OCI-LY1 (cell line): ENCODE measurements at regions not wholly inside any gene's neighbourhood (a gene's known extent, or its start where the extent isn't known, plus 50 kb on each side); places are given as distances from the start of the nearest gene placed in this dataset.

Experiments
- H2AFZ ChIP-seq: fragments of 200-600 bp; sonication (generic), shearing (Covaris generic); 2 replicates; pipeline ENCODE4 v1.6.0; 2014; ENCODE audit warnings: antibody characterized with exemption, mild to moderate bottlenecking, low read length
- H3F3A ChIP-seq: fragments of 200-600 bp; sonication (generic), shearing (Covaris generic); 2 replicates; pipeline ENCODE4 v1.6.0; 2014; ENCODE audit warnings: mild to moderate bottlenecking, antibody characterized with exemption, low read length, moderate library complexity; ENCODE audit not compliant: insufficient read depth
- H3K27ac ChIP-seq: fragments of 200-600 bp; sonication (generic); 2 replicates; pipeline ENCODE4 v1.5.1; 2014; ENCODE audit warnings: low read length, mixed run types, mild to moderate bottlenecking, low read depth; ENCODE audit not compliant: poor library complexity, severe bottlenecking
- H3K27me3 ChIP-seq: fragments of 200-600 bp; sonication (generic); 2 replicates; pipeline ENCODE4 v1.6.0; 2014; ENCODE audit warnings: antibody characterized with exemption, mild to moderate bottlenecking, low read length, moderate library complexity; ENCODE audit not compliant: insufficient read depth
- H3K36me3 ChIP-seq: fragments of 200-600 bp; sonication (generic); 2 replicates; pipeline ENCODE4 v1.6.1; 2014; ENCODE audit warnings: mild to moderate bottlenecking, antibody characterized with exemption, low read length, moderate library complexity, mixed read lengths; ENCODE audit not compliant: insufficient read depth
- H3K4me1 ChIP-seq: fragments of 200-600 bp; sonication (generic); 2 replicates; pipeline ENCODE4 v1.5.1; 2014; ENCODE audit warnings: mild to moderate bottlenecking, low read length, moderate library complexity; ENCODE audit not compliant: insufficient read depth, severe bottlenecking
- H3K4me2 ChIP-seq: fragments of 200-600 bp; sonication (generic), shearing (Covaris generic); 2 replicates; pipeline ENCODE4 v1.6.1; 2014; ENCODE audit warnings: low read length
- H3K4me3 ChIP-seq: fragments of 200-600 bp; sonication (generic); 2 replicates; pipeline ENCODE4 v1.5.1; 2014; ENCODE audit warnings: low read length, low read depth, mild to moderate bottlenecking, mixed read lengths; ENCODE audit not compliant: poor library complexity, severe bottlenecking
- H3K79me2 ChIP-seq: fragments of 200-600 bp; shearing (Covaris generic); 2 replicates; pipeline ENCODE4 v1.6.1; 2016; ENCODE audit warnings: mixed run types, low read length, mixed read lengths; ENCODE audit not compliant: insufficient read depth
- H3K9ac ChIP-seq: fragments of 200-600 bp; sonication (generic), shearing (Covaris generic); 2 replicates; pipeline ENCODE4 v1.6.1; 2014; ENCODE audit warnings: mild to moderate bottlenecking, low read length, mixed read lengths
- H3K9me2 ChIP-seq: fragments of 200-600 bp; sonication (generic), shearing (Covaris generic); 2 replicates; pipeline ENCODE4 v1.6.1; 2014; ENCODE audit warnings: low read depth, mild to moderate bottlenecking, low read length, mixed read lengths
- H3K9me3 ChIP-seq: fragments of 200-600 bp; shearing (Covaris generic); 2 replicates; pipeline ENCODE4 v1.6.1; 2014; ENCODE audit warnings: low read length, mixed read lengths
- H4K20me1 ChIP-seq: fragments of 200-600 bp; sonication (generic), shearing (Covaris generic); 2 replicates; pipeline ENCODE4 v1.6.0; 2016; ENCODE audit warnings: mild to moderate bottlenecking, low read length; ENCODE audit not compliant: insufficient read depth
- EZH2 ChIP-seq: fragments of 200-600 bp; sonication (generic), shearing (Covaris generic); IDR thresholded peaks from 2 replicates; pipeline ENCODE4 v1.8.0; 2017; ENCODE audit warnings: borderline replicate concordance, mixed run types, mild to moderate bottlenecking, antibody characterized with exemption, low read length, moderate library complexity, mixed read lengths
- TF ChIP-seq, protein P1 (sequence below): fragments of 200-600 bp; sonication (generic), shearing (Covaris generic); IDR thresholded peaks from 2 replicates; pipeline ENCODE4 v1.5.1; 2017; ENCODE audit warnings: mild to moderate bottlenecking, antibody characterized with exemption, low read length, moderate library complexity, mixed read lengths

DNA sequence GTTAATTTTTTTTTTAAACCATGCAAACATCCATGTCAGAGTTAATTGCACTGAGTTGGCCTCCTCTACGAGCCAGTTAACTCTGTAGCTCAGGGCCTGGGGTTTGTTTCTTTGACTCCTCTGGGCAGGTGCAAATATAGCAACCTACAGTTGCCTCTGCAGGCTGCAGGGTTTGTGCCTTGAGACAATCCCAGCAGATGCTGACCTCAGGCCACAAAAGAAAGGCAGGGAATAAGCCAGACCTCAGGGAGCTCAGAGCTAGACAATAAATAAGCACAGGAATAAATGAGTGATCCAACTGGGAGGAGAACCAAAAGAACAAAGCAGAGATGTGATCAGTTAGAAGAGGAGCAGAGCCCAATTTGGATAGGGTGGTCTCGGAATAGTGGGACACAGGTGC is 390.8 kb downstream of the SHANK2 start:
- Histone ChIP-seq H3K4me1 (no peaks in the 10 kb centered on the region), H3K36me3 (no peaks in the 10 kb centered on the region), H3K9me2 (no peaks in the 10 kb centered on the region), H3K4me2 (no peak overlapping the region), H3K4me3 (no peak overlapping the region), H3K27ac (no peak overlapping the region), H3K79me2 (no peaks in the 10 kb centered on the region), H3K9me3 (no peaks in the 10 kb centered on the region), H3K9ac (no peak overlapping the region), H3F3A (no peaks in the 10 kb centered on the region), H2AFZ (no peak overlapping the region), H3K27me3 (0 out of 2 replicates have a peak, but pooled peaks cover 3% of the 10 kb centered on the region), H4K20me1 (no peaks in the 10 kb centered on the region)
- TF ChIP-seq EZH2, result no peak
- TF ChIP-seq, protein P1, sequence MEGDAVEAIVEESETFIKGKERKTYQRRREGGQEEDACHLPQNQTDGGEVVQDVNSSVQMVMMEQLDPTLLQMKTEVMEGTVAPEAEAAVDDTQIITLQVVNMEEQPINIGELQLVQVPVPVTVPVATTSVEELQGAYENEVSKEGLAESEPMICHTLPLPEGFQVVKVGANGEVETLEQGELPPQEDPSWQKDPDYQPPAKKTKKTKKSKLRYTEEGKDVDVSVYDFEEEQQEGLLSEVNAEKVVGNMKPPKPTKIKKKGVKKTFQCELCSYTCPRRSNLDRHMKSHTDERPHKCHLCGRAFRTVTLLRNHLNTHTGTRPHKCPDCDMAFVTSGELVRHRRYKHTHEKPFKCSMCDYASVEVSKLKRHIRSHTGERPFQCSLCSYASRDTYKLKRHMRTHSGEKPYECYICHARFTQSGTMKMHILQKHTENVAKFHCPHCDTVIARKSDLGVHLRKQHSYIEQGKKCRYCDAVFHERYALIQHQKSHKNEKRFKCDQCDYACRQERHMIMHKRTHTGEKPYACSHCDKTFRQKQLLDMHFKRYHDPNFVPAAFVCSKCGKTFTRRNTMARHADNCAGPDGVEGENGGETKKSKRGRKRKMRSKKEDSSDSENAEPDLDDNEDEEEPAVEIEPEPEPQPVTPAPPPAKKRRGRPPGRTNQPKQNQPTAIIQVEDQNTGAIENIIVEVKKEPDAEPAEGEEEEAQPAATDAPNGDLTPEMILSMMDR, result no peak

DNA sequence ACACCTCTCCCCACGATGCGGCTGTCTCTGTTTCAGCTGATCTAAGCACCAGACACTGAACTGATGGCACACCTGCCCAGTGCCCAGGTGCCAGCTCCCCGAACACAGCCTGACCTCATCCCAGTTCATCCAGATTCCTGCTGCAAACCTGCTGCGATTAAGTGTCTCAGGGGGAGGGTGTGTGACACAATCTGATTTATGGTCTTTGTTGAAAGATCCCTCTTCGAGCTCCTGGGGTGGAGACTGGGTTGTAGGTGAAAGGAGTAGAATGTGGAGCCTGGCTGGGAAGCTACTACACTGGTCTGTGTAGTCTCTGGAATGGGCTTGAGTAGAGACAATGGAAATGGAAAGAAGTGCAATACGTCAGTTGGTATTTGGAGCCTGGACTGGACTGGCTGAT is 390.3 kb downstream of the SHANK2 start:
- no peak overlapping the region for H3K4me2 ChIP-seq
- no peak for TF ChIP-seq EZH2
- TF ChIP-seq, protein P1, result no peak
- no peaks in the 10 kb centered on the region for H3F3A ChIP-seq
- H3K9me3 ChIP-seq, result no peaks in the 10 kb centered on the region
- H3K36me3 ChIP-seq, result no peaks in the 10 kb centered on the region
- H3K9ac ChIP-seq, result no peak overlapping the region
- H3K4me3 ChIP-seq, result no peak overlapping the region
- no peaks in the 10 kb centered on the region for H4K20me1 ChIP-seq
- no peaks in the 10 kb centered on the region for H3K9me2 ChIP-seq
- 0 out of 2 replicates have a peak, but pooled peaks cover 3% of the 10 kb centered on the region for H3K27me3 ChIP-seq
- no peak overlapping the region for H2AFZ ChIP-seq
- no peaks in the 10 kb centered on the region for H3K79me2 ChIP-seq
- H3K27ac ChIP-seq, result no peak overlapping the region
- H3K4me1 ChIP-seq, result no peaks in the 10 kb centered on the region

DNA sequence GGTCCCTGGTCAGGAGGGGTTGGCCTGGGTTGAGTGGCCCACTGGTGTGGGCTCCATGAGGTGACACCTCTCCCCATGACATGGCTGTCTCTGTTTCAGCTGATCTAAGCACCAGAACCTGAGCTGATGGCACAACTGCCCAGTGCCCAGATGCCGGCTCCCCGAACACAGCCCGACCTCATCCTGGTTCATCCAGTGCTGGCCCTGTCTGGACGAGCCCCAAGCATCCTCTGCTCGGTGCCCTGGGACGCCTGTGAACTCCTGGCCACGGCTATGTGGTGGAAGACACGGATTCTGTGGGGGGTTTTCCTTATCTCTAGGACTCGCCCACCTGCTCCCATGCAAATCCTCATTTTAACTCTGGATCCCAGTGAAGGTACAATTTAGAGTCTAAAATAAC is 389.2 kb downstream of the SHANK2 start:
- Histone ChIP-seq H3K79me2 (no peaks in the 10 kb centered on the region), H3K9ac (no peak overlapping the region), H3K9me3 (no peaks in the 10 kb centered on the region), H3F3A (no peaks in the 10 kb centered on the region), H3K9me2 (no peaks in the 10 kb centered on the region), H3K27ac (no peak overlapping the region), H3K4me3 (no peak overlapping the region), H3K36me3 (no peaks in the 10 kb centered on the region), H3K4me2 (no peak overlapping the region), H4K20me1 (no peaks in the 10 kb centered on the region), H2AFZ (no peak overlapping the region), H3K4me1 (no peaks in the 10 kb centered on the region), H3K27me3 (0 out of 2 replicates have a peak, but pooled peaks cover 3% of the 10 kb centered on the region)
- TF ChIP-seq, protein P1, result no peak
- no peak for TF ChIP-seq EZH2
